HG02884 (cell line): ENCODE measurements at regions not wholly inside any gene's neighbourhood (a gene's known extent, or its start where the extent isn't known, plus 50 kb on each side); places are given as distances from the start of the nearest gene placed in this dataset.
A peak's percentile ranks its signal among the peaks of the same experiment; 100 is the strongest.

Experiments
- ATAC-seq: cut with Tn5 transposase; IDR thresholded peaks from one replicate; pipeline ENCODE4 v1.9.1; 2021; ENCODE audit warnings: mild to moderate bottlenecking, moderate library complexity; ENCODE audit not compliant: unreplicated experiment

DNA sequence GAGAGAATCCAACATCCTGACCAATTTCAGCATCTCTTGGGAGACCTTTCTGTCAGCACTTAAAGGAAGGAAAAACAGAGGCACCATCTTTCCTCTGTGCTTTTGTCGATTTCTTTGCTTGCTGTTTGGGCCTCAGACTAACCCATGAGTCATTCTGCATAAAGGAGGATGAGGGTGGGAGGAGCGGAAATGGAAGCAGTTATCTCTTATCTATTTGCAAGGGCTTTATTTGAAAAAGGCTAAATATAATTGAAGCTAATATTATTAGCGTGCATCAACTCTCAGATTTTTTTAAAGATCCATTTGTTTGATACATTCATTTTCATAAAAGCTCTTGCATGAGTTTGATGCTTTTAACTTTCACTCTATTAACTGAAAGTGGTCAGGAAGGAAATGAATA, 72.9 kb downstream of the ZNF622 start:
- no peak for ATAC-seq

- ATAC-seq = no peak
Observed at GRCh38 chr5:16391858-16392649, 73.5 kb downstream of the ZNF622 start.

DNA sequence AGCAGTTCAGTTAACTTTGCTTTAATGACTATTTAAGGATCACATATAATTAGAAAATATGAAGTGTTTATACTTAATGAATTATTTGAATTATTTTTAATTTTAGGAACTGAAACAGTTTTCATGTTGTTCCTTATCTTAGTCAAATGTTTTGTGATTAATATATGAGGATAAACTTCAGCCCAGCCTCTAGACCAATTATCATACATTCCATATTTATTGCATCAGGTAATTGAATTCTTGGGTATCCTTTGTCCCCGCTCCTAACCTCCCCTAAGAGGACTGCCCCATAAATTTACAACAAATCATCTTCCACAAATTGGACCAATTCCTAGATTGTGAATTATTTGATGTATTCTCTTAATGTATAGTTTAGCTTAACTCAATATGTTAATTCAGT, 74.8 kb downstream of the ZNF622 start:
- ATAC-seq = no peak

GRCh38 chr5:16385516-16386090, 80.0 kb downstream of the ZNF622 start:
- ATAC-seq = no peak

GRCh38 chr5:16384804-16385203, 80.8 kb downstream of the ZNF622 start:
- ATAC-seq = no peak

- no peak for ATAC-seq
Observed at GRCh38 chr5:16384222-16384621, 81.4 kb downstream of the ZNF622 start.

DNA sequence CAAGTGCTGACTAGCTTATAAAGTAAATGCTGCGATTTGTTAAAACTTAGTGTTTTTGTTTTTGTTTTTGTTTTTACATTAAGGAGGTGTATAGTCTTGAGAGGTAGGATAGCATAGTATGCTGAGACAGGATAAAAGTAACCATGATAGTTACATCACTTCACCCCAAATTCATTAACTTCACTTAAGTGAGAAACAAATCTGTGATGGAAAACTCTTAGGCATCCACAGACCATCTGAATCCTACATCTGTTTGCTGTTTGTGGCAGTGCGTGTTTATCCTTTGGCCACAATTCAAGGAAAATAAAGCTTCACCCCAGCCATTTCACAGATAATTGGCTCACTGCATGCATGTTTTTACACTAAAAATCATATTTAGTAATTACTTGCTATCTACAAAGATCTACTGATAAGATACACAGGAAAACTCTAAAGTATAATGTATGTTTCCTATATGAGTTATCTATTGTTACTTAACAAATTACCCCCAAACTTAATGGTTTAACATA, 82.0 kb downstream of the ZNF622 start:
- no peak for ATAC-seq

DNA sequence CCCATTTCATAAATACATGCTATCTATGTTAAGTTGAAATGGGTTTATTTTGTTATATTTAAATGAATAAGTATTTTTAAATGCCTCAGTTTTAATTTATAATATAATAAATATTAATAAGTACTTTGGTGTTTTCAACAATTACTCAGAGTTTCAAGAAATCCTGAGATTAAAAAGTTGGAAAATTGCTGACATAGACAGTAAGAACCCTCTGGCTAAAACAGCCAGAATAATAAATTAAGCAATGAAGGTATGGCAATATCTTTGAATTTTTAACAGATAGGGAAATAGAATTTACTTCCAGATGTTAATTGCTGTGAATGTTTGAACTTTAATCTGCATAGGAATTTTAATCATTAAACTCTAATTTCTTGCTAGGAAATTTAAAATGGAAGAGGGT, 83.6 kb downstream of the ZNF622 start:
- ATAC-seq = no peak

GRCh38 chr5:16378762-16379161, 86.8 kb downstream of the ZNF622 start:
- ATAC-seq = no peak

GRCh38 chr5:16372493-16372892, 93.1 kb downstream of the ZNF622 start:
- ATAC-seq = no peak

- no peak for ATAC-seq
Observed at GRCh38 chr5:16366491-16366890, 99.1 kb downstream of the ZNF622 start.

DNA sequence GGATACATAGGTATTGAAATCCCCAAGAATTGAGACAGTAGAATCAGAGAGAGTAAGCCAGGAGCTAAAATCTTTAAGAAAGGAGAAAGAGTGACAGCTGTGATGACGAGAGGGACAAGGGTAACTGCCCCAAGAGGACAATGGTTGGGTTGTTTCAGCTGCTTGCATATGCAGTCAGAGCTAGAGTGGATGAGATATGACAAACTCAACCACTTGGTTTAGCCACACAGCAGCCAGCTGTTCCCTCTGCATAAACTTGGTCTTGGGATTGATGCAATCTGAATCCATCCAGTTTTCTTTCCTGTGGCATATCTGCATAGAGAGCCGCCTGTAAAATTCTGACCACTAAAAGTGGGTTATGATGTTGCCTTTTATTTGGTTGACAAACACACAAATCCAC, 100.7 kb downstream of the ZNF622 start:
- no peak for ATAC-seq

DNA sequence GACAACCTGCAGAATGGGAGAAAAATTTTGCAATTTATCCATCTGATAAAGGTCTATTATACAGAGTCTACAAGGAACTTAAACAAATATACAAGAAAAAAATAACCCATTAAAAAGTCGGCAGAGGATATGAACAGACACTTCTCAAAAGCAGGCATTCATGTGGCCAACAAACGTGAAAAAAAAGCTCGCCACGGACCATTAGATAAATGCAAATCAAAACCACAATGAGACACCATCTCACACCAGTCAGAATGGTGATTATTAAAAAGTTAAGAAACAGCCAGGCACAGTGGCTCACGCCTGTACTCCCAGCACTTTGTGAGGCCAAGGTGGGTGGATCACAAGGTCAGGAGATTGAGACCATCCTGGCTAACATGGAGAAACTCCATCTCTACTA, 112.2 kb downstream of the ZNF622 start:
- ATAC-seq = peak; percentile 57

DNA sequence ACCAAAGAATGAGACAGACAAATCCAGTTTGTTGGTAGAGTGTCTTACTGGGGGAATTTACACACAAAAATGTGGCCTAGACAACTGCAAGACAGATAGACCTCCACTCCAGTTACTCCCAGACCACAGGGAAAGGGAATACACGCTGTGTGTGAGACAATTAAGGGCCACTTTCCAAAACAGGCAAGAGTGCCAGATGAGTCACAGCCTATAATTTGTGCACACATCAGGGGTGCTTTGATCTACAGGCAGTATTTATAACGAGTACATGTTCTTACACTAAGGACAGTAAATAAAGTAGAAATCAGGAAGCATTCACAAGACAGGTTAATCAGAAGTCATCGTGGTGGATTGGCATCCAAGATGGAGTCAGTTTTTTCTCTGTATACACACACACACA, 114.8 kb downstream of the ZNF622 start:
- ATAC-seq = no peak

DNA sequence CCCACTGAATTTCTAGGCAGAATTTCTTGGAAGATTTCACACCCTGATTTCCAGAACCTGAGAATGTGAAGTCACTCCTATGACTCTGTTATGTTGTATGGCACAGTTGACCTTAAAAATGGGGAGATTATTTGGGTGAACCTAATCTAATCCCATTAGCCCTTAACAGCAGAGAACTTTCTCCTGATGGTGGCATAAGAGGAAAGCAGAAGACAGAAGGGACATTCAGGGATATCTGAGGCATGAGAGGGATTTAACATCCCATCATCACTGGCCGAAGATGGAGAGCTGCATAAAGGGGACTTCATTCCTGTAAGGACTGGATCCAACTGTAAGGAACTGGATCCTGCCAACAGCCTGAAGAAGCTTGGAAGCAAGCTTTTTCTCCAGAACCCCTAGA, 119.2 kb downstream of the ZNF622 start:
- no peak for ATAC-seq

GRCh38 chr5:16345454-16345853, 120.1 kb downstream of the ZNF622 start:
- no peak for ATAC-seq

- ATAC-seq = no peak
Observed at GRCh38 chr5:16326137-16326536, 139.5 kb downstream of the ZNF622 start.

DNA sequence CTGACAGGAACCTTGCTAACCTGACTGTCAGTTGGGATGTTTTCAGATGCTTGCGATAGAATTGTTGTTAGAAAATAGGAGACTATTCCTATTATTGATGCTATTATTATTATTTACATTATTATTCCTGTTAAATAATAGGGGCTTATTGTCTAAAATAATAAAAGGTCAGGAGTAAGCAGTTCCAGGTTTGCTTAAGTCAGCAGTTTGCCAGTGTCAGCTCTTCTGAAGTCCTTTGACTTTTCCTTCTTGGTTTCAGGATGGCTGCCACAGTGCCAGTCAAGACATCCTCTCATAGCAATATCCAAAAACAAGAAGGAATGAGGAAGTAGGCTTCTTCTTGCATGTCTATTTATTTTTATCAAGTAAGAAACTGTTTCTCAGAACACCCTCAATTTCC, 141.7 kb upstream of the MARCHF11 start:
- ATAC-seq = no peak

GRCh38 chr5:16315501-16315900, 135.9 kb upstream of the MARCHF11 start:
- ATAC-seq = no peak

DNA sequence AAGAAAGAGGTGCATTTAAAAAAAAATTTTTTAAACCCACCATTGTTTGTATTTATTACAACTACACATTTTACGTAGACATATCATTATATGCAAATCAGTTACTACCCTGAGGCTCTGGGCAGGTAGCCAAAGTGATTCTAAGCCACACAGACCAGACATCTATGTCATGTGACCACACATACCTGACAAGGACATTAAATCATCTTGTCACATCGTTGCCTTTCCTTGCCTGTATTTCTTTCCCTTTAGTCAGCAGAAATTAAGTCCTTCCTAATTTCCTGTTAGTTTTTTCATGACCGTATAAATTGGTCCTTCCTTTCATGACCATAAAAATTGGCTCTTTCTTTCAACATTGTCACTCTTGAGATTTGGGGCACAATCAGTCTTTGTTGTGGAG, 134.2 kb upstream of the MARCHF11 start:
- no peak for ATAC-seq

DNA sequence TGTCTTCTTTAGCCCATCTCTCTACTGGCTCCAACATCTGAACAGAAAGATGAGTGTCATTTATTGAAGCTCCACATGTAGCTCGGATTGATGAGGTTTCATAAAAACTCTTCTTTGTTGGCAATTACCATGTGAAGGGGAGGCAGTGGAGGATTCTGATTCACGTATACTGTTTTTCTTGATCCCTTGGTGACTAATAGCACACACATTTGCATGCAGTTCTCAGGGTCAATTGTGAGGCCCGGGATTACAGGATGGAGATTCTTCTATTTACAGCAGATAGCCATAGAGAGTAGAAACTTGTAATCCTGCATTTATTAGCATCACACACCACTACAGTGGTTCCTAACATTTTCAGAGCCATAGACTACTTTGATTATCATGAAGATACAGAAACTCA, 133.2 kb upstream of the MARCHF11 start:
- no peak for ATAC-seq

GRCh38 chr5:16311666-16312065, 132.1 kb upstream of the MARCHF11 start:
- ATAC-seq = no peak

GRCh38 chr5:16306812-16307211, 127.2 kb upstream of the MARCHF11 start:
- ATAC-seq = no peak
